ENCODE measurements at regions not wholly inside any gene's neighbourhood (a gene's known extent, or its start where the extent isn't known, plus 50 kb on each side); places are given as distances from the start of the nearest gene placed in this dataset.

DNA sequence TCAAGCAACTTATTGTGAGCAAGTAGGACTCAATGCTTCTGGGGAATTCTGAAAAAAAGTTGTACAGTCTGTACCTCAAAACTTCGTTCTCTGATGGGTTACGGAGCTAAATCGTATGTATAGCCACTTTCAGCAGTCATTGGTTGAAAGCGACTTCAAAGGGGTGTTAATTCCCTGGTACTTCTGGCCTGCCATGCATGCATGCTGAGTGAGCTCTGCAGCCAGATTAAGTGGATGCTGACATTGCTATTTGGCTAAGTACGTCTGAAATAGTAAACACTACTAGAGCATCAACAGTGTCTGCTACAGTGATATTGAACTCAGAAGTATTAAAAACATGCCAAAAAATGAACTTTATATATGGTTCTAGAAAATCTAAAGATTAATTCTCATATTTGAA lies 1183.1 kb upstream of the PCDH20 start:
- H3K27ac ChIP-seq (ENCODE audit: insufficient read depth, low read length) = no peak overlapping the region

More for the DNA sequence above, 1183.1 kb upstream of the PCDH20 start:
- DNase-seq (no peak), ATAC-seq (ENCODE audit: low read depth) (no peak)
- Histone ChIP-seq H3K36me3 (ENCODE audit: control insufficient read depth, insufficient read depth, low read length) (no peaks in the 10 kb centered on the region), H3K27me3 (ENCODE audit: control insufficient read depth, insufficient read depth, low read length) (no peaks in the 10 kb centered on the region), H3K4me3 (ENCODE audit: insufficient read depth, low read depth, low read length) (no peak overlapping the region), H2AFZ (replicated peaks; ENCODE audit: low read length, poor library complexity) (no peak overlapping the region), H2BK20ac (ENCODE audit: low read depth, low read length) (no peak overlapping the region), H2AK5ac (ENCODE audit: low read depth, low read length) (no peak overlapping the region), H3K79me1 (ENCODE audit: low read depth in 1 of 2, low read length in 2 of 2) (no peaks in the 10 kb centered on the region), H3K4me1 (ENCODE audit: control insufficient read depth, insufficient read depth, low read length) (no peaks in the 10 kb centered on the region), H3K23ac (ENCODE audit: low read depth, low read length) (no peak overlapping the region), H3K9ac (ENCODE audit: low read depth, low read length) (no peak overlapping the region), H4K8ac (ENCODE audit: low read depth in 2 of 2, low read length in 2 of 2) (no peak overlapping the region), H4K91ac (ENCODE audit: insufficient read depth, low read depth, low read length) (no peak overlapping the region), H4K5ac (ENCODE audit: low read depth, low read length) (no peak overlapping the region), H3K14ac (replicated peaks; ENCODE audit: low read depth, low read length) (no peak overlapping the region), H3K9me1 (ENCODE audit: insufficient read depth, low read length) (no peaks in the 10 kb centered on the region), H3K9me3 (ENCODE audit: control insufficient read depth, insufficient read depth, low read length) (no peaks in the 10 kb centered on the region), H3K56ac (ENCODE audit: extremely low read depth, insufficient read depth, low read length) (no peak overlapping the region), H2AK9ac (replicated peaks; ENCODE audit: low read depth, low read length, poor library complexity) (no peak overlapping the region), H3K4me2 (ENCODE audit: low read depth, low read length) (no peak overlapping the region), H2BK5ac (ENCODE audit: low read depth, low read length, poor library complexity, severe bottlenecking) (no peak overlapping the region), H4K20me1 (ENCODE audit: insufficient read depth, low read length) (no peaks in the 10 kb centered on the region), H3K4ac (ENCODE audit: low read depth, low read length) (no peak overlapping the region), H2BK120ac (ENCODE audit: low read depth, low read length) (no peak overlapping the region), H2BK15ac (ENCODE audit: low read depth, low read length) (no peak overlapping the region), H3K18ac (ENCODE audit: low read depth, low read length) (no peak overlapping the region)
- no CpG with 5 or more reads among the region's 5 CpGs for WGBS, 2 experiments (ENCODE audit: extremely low coverage in 2 of 2, insufficient read length in 1 of 2)
- CTCF ChIA-PET = no interaction called here
- POLR2A ChIA-PET (ENCODE audit: unreplicated experiment) = no interaction called here
- no TSS peak for BruUV-seq (replicated peaks)
- in situ Hi-C loops (cut with MboI; ENCODE audit: low sequenced_read_pairs) = no loop called here
- TF ChIP-seq MXI1 (IDR thresholded peaks at IDR 0.05; ENCODE audit: borderline replicate concordance, low read depth, low read length) (no peak), BHLHE40 (IDR thresholded peaks at IDR 0.05; ENCODE audit: low read depth, low read length) (no peak), RCOR1 (IDR thresholded peaks at IDR 0.05; ENCODE audit: insufficient replicate concordance, low read length) (no peak)
- dilution Hi-C loops (cut with HindIII; ENCODE audit: low sequenced_read_pairs, unreplicated experiment) = no loop called here
- intact Hi-C loops (cut with micrococcal nuclease) = no loop called here
